H1 (cell line): ENCODE measurements at regions not wholly inside any gene's neighbourhood (a gene's known extent, or its start where the extent isn't known, plus 50 kb on each side); places are given as distances from the start of the nearest gene placed in this dataset.

Source experiments
- CTCF ChIA-PET: fragments of 300-600 bp; sonication (Branson Sonifier 250); formaldehyde crosslinking; loops from one replicate; lab custom pipeline; 2021; ENCODE audit not compliant: partially characterized antibody; lab: Charles Lee
- POLR2A ChIA-PET: fragments of 300-600 bp; sonication (Branson Sonifier 250); formaldehyde crosslinking; loops from one replicate; lab custom pipeline; 2021; ENCODE audit warnings: inconsistent platforms; ENCODE audit not compliant: partially characterized antibody; lab: Charles Lee
- DNase-seq, 2 experiments: peaks; one replicate each; pipeline versions ENCODE4 v3.0.0 to v3.0.0-alpha.2; 2010 to 2022; ENCODE audit warnings: low spot score in 2 of 2, low read depth in 1 of 2, mixed read lengths in 1 of 2
- FAIRE-seq: peaks from 2 replicates; lab custom pipeline; 2011; peaks lifted over from hg19 to GRCh38; lab: Jason Lieb, UNC
- H2AFZ ChIP-seq: 2 replicates; pipeline ENCODE4 v1.8.1; 2012; ENCODE audit warnings: low read length, inconsistent platforms
- H2AK5ac ChIP-seq: 2 replicates; pipeline ENCODE4 v1.6.1; 2013; ENCODE audit warnings: low read depth, low read length
- H2BK120ac ChIP-seq: replicated peaks from 2 replicates; pipeline ENCODE3; 2013; ENCODE audit warnings: low read depth, low read length, inconsistent platforms
- H2BK12ac ChIP-seq: 2 replicates; pipeline ENCODE4 v1.6.1; 2013; ENCODE audit warnings: low read depth, low read length
- H2BK15ac ChIP-seq: 2 replicates; pipeline ENCODE4 v1.6.1; 2013; ENCODE audit warnings: low read length
- H2BK20ac ChIP-seq: 2 replicates; pipeline ENCODE4 v1.6.1; 2013; ENCODE audit warnings: low read length
- H2BK5ac ChIP-seq: 2 replicates; pipeline ENCODE4 v1.6.1; 2013; ENCODE audit warnings: low read depth, low read length
- H3K14ac ChIP-seq: 2 replicates; pipeline ENCODE4 v1.6.1; 2013; ENCODE audit warnings: inconsistent platforms; ENCODE audit not compliant: insufficient read length
- H3K18ac ChIP-seq: 2 replicates; pipeline ENCODE4 v1.6.1; 2013; ENCODE audit warnings: low read length; ENCODE audit errors: extremely low read depth
- H3K23ac ChIP-seq: 2 replicates; pipeline ENCODE4 v1.6.1; 2013; ENCODE audit warnings: inconsistent platforms; ENCODE audit not compliant: insufficient read length
- H3K23me2 ChIP-seq: 2 replicates; pipeline ENCODE4 v1.6.1; 2013; ENCODE audit warnings: low read depth, low read length
- H3K27ac ChIP-seq: 2 replicates; pipeline ENCODE4 v1.6.1; 2011; ENCODE audit warnings: low read depth, low read length, inconsistent platforms
- H3K27me3 ChIP-seq, 4 experiments: replicated peaks in 1 of 4; 1 replicate in 1 of 4; 2 replicates in 3 of 4; pipeline versions ENCODE4 v1.6.1 to v1.8.1; 2011 to 2013; ENCODE audit warnings: low read length in 3 of 4, mild to moderate bottlenecking in 3 of 4, inconsistent platforms in 2 of 4, mixed read lengths in 2 of 4, moderate library complexity in 1 of 4; ENCODE audit not compliant: control insufficient read depth in 3 of 4, insufficient read depth in 3 of 4; ENCODE audit errors: extremely low read depth in 1 of 4
- H3K36me3 ChIP-seq, 4 experiments: 2 replicates each; pipeline versions ENCODE4 v1.6.1 to v1.8.1; 2011 to 2013; ENCODE audit warnings: mild to moderate bottlenecking in 4 of 4, low read length in 3 of 4, moderate library complexity in 2 of 4, control low read depth in 1 of 4, inconsistent platforms in 1 of 4; ENCODE audit not compliant: insufficient read depth in 4 of 4, control insufficient read depth in 2 of 4
- H3K4ac ChIP-seq: replicated peaks from 2 replicates; pipeline ENCODE3; 2013; ENCODE audit warnings: low read length, low read depth, mixed read lengths, inconsistent platforms; ENCODE audit not compliant: insufficient read length
- H3K4me1 ChIP-seq, 4 experiments: replicated peaks in 1 of 4; 1 replicate in 1 of 4; 2 replicates in 3 of 4; pipeline versions ENCODE4 v1.6.1 to v1.8.1; 2011 to 2013; ENCODE audit warnings: low read length in 3 of 4, inconsistent platforms in 2 of 4, mixed read lengths in 1 of 4; ENCODE audit not compliant: insufficient read depth in 4 of 4, control insufficient read depth in 3 of 4
- H3K4me2 ChIP-seq, 2 experiments: 2 replicates each; pipeline versions ENCODE4 v1.6.1 to v1.8.1; 2011 to 2013; ENCODE audit warnings: low read depth in 2 of 2, low read length in 2 of 2, control low read depth in 1 of 2, inconsistent platforms in 1 of 2, mild to moderate bottlenecking in 1 of 2; ENCODE audit not compliant: insufficient read depth in 1 of 2
- H3K4me3 ChIP-seq, 4 experiments: fragments of 200-600, 300-600 bp in 1 of 4; sonication (generic), shearing (Covaris generic), sonication (Bioruptor Twin) in 1 of 4; 2 replicates each; pipeline versions ENCODE4 v1.5.1 to v1.8.1; 2011 to 2016; ENCODE audit warnings: low read length in 4 of 4, low read depth in 3 of 4, control low read depth in 2 of 4, inconsistent platforms in 2 of 4, mild to moderate bottlenecking in 2 of 4, mixed read lengths in 1 of 4, moderate library complexity in 1 of 4; ENCODE audit not compliant: insufficient read depth in 2 of 4; ENCODE audit errors: extremely low read depth in 1 of 4
- H3K56ac ChIP-seq: replicated peaks from 2 replicates; pipeline ENCODE3; 2013; ENCODE audit warnings: low read depth, mild to moderate bottlenecking, mixed read lengths, low read length, inconsistent platforms; ENCODE audit not compliant: insufficient read length
- H3K79me1 ChIP-seq: 2 replicates; pipeline ENCODE4 v1.6.1; 2013; ENCODE audit warnings: low read depth, low read length, control low read depth
- H3K79me2 ChIP-seq, 2 experiments: 2 replicates each; pipeline versions ENCODE4 v1.6.1 to v1.8.1; 2012 to 2013; ENCODE audit warnings: low read length in 2 of 2, mild to moderate bottlenecking in 2 of 2, inconsistent platforms in 1 of 2; ENCODE audit not compliant: insufficient read depth in 2 of 2, control insufficient read depth in 1 of 2
- H3K9ac ChIP-seq, 4 experiments: replicated peaks in 1 of 4; 1 replicate in 1 of 4; 2 replicates in 3 of 4; pipeline versions ENCODE4 v1.6.1 to v1.8.1; 2011 to 2013; ENCODE audit warnings: low read depth in 3 of 4, low read length in 3 of 4, control low read depth in 2 of 4, mild to moderate bottlenecking in 2 of 4, moderate library complexity in 2 of 4, inconsistent platforms in 1 of 4; ENCODE audit errors: extremely low read depth in 1 of 4
- H3K9me3 ChIP-seq, 2 experiments: 2 replicates each; pipeline versions ENCODE4 v1.6.1 to v1.8.1; 2012 to 2013; ENCODE audit warnings: mild to moderate bottlenecking in 2 of 2, moderate library complexity in 2 of 2, control low read depth in 1 of 2, inconsistent platforms in 1 of 2, low read depth in 1 of 2, low read length in 1 of 2, mixed read lengths in 1 of 2; ENCODE audit not compliant: insufficient read depth in 2 of 2
- H4K20me1 ChIP-seq, 2 experiments: replicated peaks in 1 of 2; 2 replicates each; pipeline versions ENCODE3 to v1.8.1; 2011 to 2013; ENCODE audit warnings: inconsistent platforms in 2 of 2, low read length in 2 of 2, mild to moderate bottlenecking in 1 of 2; ENCODE audit not compliant: insufficient read depth in 2 of 2, control insufficient read depth in 1 of 2
- H4K5ac ChIP-seq: 2 replicates; pipeline ENCODE4 v1.6.1; 2013; ENCODE audit warnings: low read length, low read depth, mixed read lengths, inconsistent platforms; ENCODE audit not compliant: insufficient read length
- H4K8ac ChIP-seq: 2 replicates; pipeline ENCODE4 v1.8.0; 2013; ENCODE audit warnings: mild to moderate bottlenecking, moderate library complexity, low read length, inconsistent platforms; ENCODE audit not compliant: insufficient read depth; ENCODE audit errors: extremely low read depth
- H4K91ac ChIP-seq: replicated peaks from 2 replicates; pipeline ENCODE3; 2013; ENCODE audit warnings: low read length, mixed read lengths, inconsistent platforms; ENCODE audit not compliant: insufficient read length
- BACH1 ChIP-seq: IDR thresholded peaks from 2 replicates; pipeline ENCODE4 v1.6.1; 2012; ENCODE audit warnings: low read length, improper control_type of control experiment
- EGR1 ChIP-seq: IDR thresholded peaks from 2 replicates; pipeline ENCODE4 v1.6.1; 2011; ENCODE audit warnings: low read depth, low read length, borderline replicate concordance
- EZH2 ChIP-seq: fragments of 200-600 bp; sonication (generic); IDR thresholded peaks from 2 replicates; pipeline ENCODE4 v1.7.1; 2012; ENCODE audit warnings: low read depth, mild to moderate bottlenecking, moderate library complexity, low read length, inconsistent platforms; ENCODE audit not compliant: severe bottlenecking
- GTF2F1 ChIP-seq: IDR thresholded peaks from 2 replicates; pipeline ENCODE4 v1.6.1; 2012; ENCODE audit warnings: low read depth, low read length, improper control_type of control experiment, borderline replicate concordance
- HDAC2 ChIP-seq, 2 experiments: fragments of 300-600 bp in 1 of 2; sonication (generic) in 1 of 2; IDR thresholded peaks; 2 replicates each; pipeline ENCODE4 v1.6.1; 2011 to 2012; ENCODE audit warnings: low read depth in 2 of 2, low read length in 2 of 2, mild to moderate bottlenecking in 2 of 2, moderate library complexity in 2 of 2, borderline replicate concordance in 1 of 2, inconsistent platforms in 1 of 2
- KDM1A ChIP-seq: fragments of 200-600, 300-600 bp; sonication (generic); IDR thresholded peaks from 2 replicates; pipeline ENCODE4 v1.7.1; 2016; ENCODE audit warnings: mild to moderate bottlenecking, low read length, borderline replicate concordance
- MAFK ChIP-seq: IDR thresholded peaks from 2 replicates; pipeline ENCODE4 v1.6.1; 2012; ENCODE audit warnings: low read depth, mild to moderate bottlenecking, improper control_type of control experiment, low read length
- NRF1 ChIP-seq: IDR thresholded peaks from 2 replicates; pipeline ENCODE4 v1.6.1; 2011; ENCODE audit warnings: mild to moderate bottlenecking, low read depth, low read length, improper control_type of control experiment
- POU5F1 ChIP-seq: IDR thresholded peaks from 2 replicates; pipeline ENCODE4 v1.6.1; 2011; ENCODE audit warnings: low read depth, mild to moderate bottlenecking, low read length, moderate library complexity
- RFX5 ChIP-seq: IDR thresholded peaks from 2 replicates; pipeline ENCODE4 v1.6.1; 2011; ENCODE audit warnings: low read depth, low read length, improper control_type of control experiment, borderline replicate concordance
- TBP ChIP-seq: IDR thresholded peaks from 2 replicates; pipeline ENCODE4 v1.6.1; 2011; ENCODE audit warnings: low read depth, low read length, improper control_type of control experiment
- TCF12 ChIP-seq: IDR thresholded peaks from 2 replicates; pipeline ENCODE4 v1.6.1; 2011; ENCODE audit warnings: low read depth, mild to moderate bottlenecking, low read length
- WGBS, 2 experiments: shearing (Covaris generic) in 1 of 2; methylation state at CpG; one replicate each; pipeline versions ENCODE4 v1.1.6 to v1.1.7; 2013 to 2015; ENCODE audit warnings: low lambda C conversion rate in 2 of 2, mixed read lengths in 2 of 2, inconsistent platforms in 1 of 2, low coverage in 1 of 2, missing lambda C conversion rate in 1 of 2; ENCODE audit not compliant: insufficient replicate concordance in 2 of 2, insufficient coverage in 1 of 2, insufficient read length in 1 of 2; ENCODE audit errors: extremely low coverage in 1 of 2, missing lambda C conversion rate in 1 of 2; 5-methylcytosine and 5-hydroxymethylcytosine counted together
- TF ChIP-seq, protein P1 (sequence below): IDR thresholded peaks from 2 replicates; pipeline ENCODE4 v1.6.1; 2012; ENCODE audit warnings: inconsistent platforms

DNA sequence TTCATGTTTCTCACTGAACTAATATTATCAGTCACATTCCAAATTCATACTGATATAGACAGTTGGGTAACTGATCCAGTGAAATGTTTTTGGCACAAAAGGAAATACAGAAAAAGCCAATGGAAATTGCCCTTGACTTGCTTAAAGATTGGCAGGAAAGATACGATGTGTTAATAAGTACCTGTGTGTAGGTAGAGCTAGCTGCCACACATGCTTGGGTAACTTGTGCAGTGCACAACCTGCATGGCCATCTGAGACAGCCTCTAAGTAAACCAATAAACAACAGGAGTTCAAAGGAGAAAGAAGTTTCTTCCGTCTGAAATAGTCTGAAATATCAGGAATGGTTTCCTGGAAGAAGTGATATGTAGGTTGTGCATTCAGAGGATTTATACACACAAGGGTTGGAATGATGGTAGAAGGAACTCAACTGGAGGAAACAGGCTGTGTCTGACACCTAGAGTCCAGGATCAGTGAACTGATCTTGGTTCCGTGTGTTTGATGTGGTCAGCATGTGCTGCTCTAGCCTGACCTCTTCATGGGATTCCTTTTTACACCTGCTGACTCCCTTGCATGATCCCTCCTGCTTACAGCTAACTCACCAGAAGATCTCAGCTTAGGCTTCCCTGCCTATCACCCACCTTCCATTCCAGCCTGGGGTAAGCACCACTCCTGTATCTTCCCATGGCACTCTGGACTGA is 81.4 kb upstream of the KRR1 start:
- CTCF ChIA-PET, result interaction anchor here (1.0 to 1.4 kb wide), 2 partner anchors 12 to 18 kb away, joined by 3 to 4 read pairs; no protein-coding TSS in a partner anchor
- DNase-seq (no peak), FAIRE-seq (no peak)
- H4K20me1 ChIP-seq, result no peaks in the 10 kb centered on the region
- no peaks in the 10 kb centered on the region for H3K79me1 ChIP-seq
- no peak overlapping the region for H2BK120ac ChIP-seq
- H3K4me1 ChIP-seq, result no peaks in the 10 kb centered on the region; a peak in 1 of 7 replicates
- no peaks in the 10 kb centered on the region for H3K36me3 ChIP-seq
- H4K8ac ChIP-seq, result no peak overlapping the region
- POLR2A ChIA-PET, result no interaction called here
- no peak overlapping the region for H3K27ac ChIP-seq
- H3K56ac ChIP-seq, result no peak overlapping the region
- H3K79me2 ChIP-seq, result no peaks in the 10 kb centered on the region
- H3K9ac ChIP-seq, result no peak overlapping the region
- H3K4ac ChIP-seq, result no peak overlapping the region
- no peak overlapping the region for H4K5ac ChIP-seq
- no peak overlapping the region for H2BK12ac ChIP-seq
- H3K4me2 ChIP-seq, result no peak overlapping the region
- WGBS, 2 experiments, result 88% methylated on average over 3 of the region's 3 CpGs; no CpG with 5 or more reads in 1 of the 2 experiments
- no peaks in the 10 kb centered on the region for H3K23me2 ChIP-seq
- H3K23ac ChIP-seq, result no peak overlapping the region
- no peak overlapping the region for H3K18ac ChIP-seq
- no peak overlapping the region for H3K4me3 ChIP-seq
- no peak overlapping the region; the same call in 1 of the 2 replicates for H2AFZ ChIP-seq
- no peak overlapping the region for H4K91ac ChIP-seq
- H2AK5ac ChIP-seq, result no peak overlapping the region
- H3K27me3 ChIP-seq, result no peaks in the 10 kb centered on the region
- H3K9me3 ChIP-seq, result no peaks in the 10 kb centered on the region
- H3K14ac ChIP-seq, result no peak overlapping the region
- H2BK5ac ChIP-seq, result no peak overlapping the region
- no peak overlapping the region for H2BK20ac ChIP-seq
- H2BK15ac ChIP-seq, result no peak overlapping the region
- TF ChIP-seq TCF12 (no peak), EGR1 (no peak), BACH1 (no peak), RFX5 (no peak), KDM1A (no peak), GTF2F1 (no peak), NRF1 (no peak), EZH2 (no peak), TBP (no peak), POU5F1 (no peak), HDAC2 (IDR thresholded peaks at IDR 0.05; ENCODE audit: borderline replicate concordance in 1 of 2, low read depth in 2 of 2, low read length in 2 of 2) (no peak), MAFK (no peak)
- TF ChIP-seq, protein P1, sequence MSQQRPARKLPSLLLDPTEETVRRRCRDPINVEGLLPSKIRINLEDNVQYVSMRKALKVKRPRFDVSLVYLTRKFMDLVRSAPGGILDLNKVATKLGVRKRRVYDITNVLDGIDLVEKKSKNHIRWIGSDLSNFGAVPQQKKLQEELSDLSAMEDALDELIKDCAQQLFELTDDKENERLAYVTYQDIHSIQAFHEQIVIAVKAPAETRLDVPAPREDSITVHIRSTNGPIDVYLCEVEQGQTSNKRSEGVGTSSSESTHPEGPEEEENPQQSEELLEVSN, result no peak
